ENCODE measurements at regions not wholly inside any gene's neighbourhood (a gene's known extent, or its start where the extent isn't known, plus 50 kb on each side); places are given as distances from the start of the nearest gene placed in this dataset.

DNA sequence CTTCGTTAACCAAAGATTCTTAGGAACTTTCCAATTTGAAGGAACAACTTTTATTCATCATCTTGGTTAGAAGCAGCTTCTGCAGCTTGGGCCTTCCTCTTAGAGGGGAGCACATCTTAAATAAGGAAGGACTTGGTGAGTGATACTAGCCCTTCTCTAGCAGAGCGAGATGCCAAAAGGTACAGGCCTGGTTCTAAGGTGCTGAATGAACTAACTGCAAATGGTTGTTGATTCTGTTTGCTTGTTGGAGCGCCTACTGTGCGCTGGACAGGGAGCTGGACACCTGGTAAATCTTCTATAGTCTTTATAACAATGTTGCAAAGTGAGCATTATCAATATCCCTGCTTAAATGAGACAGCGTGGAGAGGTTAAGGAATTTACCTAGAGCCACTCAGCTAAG lies 127.1 kb downstream of the MYCN start:
- TF ChIP-seq, protein P1, sequence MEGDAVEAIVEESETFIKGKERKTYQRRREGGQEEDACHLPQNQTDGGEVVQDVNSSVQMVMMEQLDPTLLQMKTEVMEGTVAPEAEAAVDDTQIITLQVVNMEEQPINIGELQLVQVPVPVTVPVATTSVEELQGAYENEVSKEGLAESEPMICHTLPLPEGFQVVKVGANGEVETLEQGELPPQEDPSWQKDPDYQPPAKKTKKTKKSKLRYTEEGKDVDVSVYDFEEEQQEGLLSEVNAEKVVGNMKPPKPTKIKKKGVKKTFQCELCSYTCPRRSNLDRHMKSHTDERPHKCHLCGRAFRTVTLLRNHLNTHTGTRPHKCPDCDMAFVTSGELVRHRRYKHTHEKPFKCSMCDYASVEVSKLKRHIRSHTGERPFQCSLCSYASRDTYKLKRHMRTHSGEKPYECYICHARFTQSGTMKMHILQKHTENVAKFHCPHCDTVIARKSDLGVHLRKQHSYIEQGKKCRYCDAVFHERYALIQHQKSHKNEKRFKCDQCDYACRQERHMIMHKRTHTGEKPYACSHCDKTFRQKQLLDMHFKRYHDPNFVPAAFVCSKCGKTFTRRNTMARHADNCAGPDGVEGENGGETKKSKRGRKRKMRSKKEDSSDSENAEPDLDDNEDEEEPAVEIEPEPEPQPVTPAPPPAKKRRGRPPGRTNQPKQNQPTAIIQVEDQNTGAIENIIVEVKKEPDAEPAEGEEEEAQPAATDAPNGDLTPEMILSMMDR (conservative IDR thresholded peaks at IDR 0.05; ENCODE audit: low read length), result no peak
- TF ChIP-seq EZH2phosphoT487 (IDR thresholded peaks at IDR 0.05; ENCODE audit: borderline replicate concordance), result no peak
